SJSA1 (cell line): ENCODE measurements at regions not wholly inside any gene's neighbourhood (a gene's known extent, or its start where the extent isn't known, plus 50 kb on each side); places are given as distances from the start of the nearest gene placed in this dataset.

Experiments used
- DNase-seq, 2 experiments: peaks; one replicate each; pipeline ENCODE4 v3.0.0-alpha.2; 2015 to 2020; ENCODE audit warnings: low spot score in 2 of 2, low read depth in 1 of 2
- H3K27ac ChIP-seq: fragments of 250-450 bp; sonication (Bioruptor Pico); 2 replicates; pipeline ENCODE4 v1.5.1; 2020; ENCODE audit warnings: mild to moderate bottlenecking, moderate library complexity
- H3K27me3 ChIP-seq: fragments of 250-450 bp; sonication (Bioruptor Pico); replicated peaks from 2 replicates; pipeline ENCODE4 v1.5.1; 2020; ENCODE audit warnings: mild to moderate bottlenecking, moderate library complexity
- H3K36me3 ChIP-seq: fragments of 250-450 bp; sonication (Bioruptor Pico); 2 replicates; pipeline ENCODE4 v1.5.1; 2020; ENCODE audit warnings: mild to moderate bottlenecking
- H3K4me1 ChIP-seq: fragments of 250-450 bp; sonication (Bioruptor Pico); replicated peaks from 2 replicates; pipeline ENCODE4 v1.6.1; 2021; ENCODE audit warnings: mild to moderate bottlenecking
- H3K4me3 ChIP-seq: fragments of 250-450 bp; sonication (Bioruptor Pico); 2 replicates; pipeline ENCODE4 v1.5.1; 2020; ENCODE audit warnings: mild to moderate bottlenecking
- H3K9me3 ChIP-seq: fragments of 250-450 bp; sonication (Bioruptor Pico); replicated peaks from 2 replicates; pipeline ENCODE4 v1.5.1; 2020; ENCODE audit warnings: mild to moderate bottlenecking

DNA sequence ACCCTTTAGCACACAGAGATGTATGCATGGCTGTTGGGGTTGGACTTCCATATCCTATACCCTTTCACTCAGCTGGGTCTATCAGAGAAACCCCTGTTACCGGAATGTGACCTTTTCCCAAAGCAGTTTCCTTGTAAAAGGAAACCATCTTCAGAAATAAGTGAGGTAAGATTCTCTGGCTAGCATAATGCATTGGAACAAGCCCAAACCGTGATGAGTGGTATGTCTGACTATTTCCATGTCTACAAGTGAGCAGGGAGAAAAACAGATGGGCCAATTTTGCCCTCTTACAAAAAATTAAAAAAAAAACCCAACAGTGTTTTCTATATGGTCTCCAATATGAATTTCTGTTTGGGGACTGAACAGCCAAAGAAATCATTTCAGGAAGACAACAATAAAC lies 283.9 kb downstream of the SMARCA1 start:
- Histone ChIP-seq H3K4me3 (no peak overlapping the region), H3K4me1 (no peaks in the 10 kb centered on the region), H3K36me3 (no peaks in the 10 kb centered on the region), H3K9me3 (no peaks in the 10 kb centered on the region), H3K27ac (no peak overlapping the region), H3K27me3 (no peaks in the 10 kb centered on the region)
- no peak for DNase-seq

GRCh38 chrX:129238011-129238410 lies 285.3 kb downstream of the SMARCA1 start:
- no peaks in the 10 kb centered on the region for H3K36me3 ChIP-seq
- H3K27me3 ChIP-seq, result no peaks in the 10 kb centered on the region
- H3K4me1 ChIP-seq, result no peaks in the 10 kb centered on the region
- H3K27ac ChIP-seq, result no peak overlapping the region
- no peak for DNase-seq
- no peaks in the 10 kb centered on the region for H3K9me3 ChIP-seq
- H3K4me3 ChIP-seq, result no peak overlapping the region

- Histone ChIP-seq H3K9me3 (no peaks in the 10 kb centered on the region), H3K4me3 (no peak overlapping the region), H3K27ac (no peak overlapping the region), H3K4me1 (no peaks in the 10 kb centered on the region), H3K36me3 (no peaks in the 10 kb centered on the region), H3K27me3 (no peaks in the 10 kb centered on the region)
- no peak for DNase-seq
Measured at GRCh38 chrX:129235903-129236302, 287.4 kb downstream of the SMARCA1 start.

- no peak for DNase-seq
- Histone ChIP-seq H3K27me3 (no peaks in the 10 kb centered on the region), H3K27ac (no peak overlapping the region), H3K9me3 (no peaks in the 10 kb centered on the region), H3K4me3 (no peak overlapping the region), H3K4me1 (no peaks in the 10 kb centered on the region), H3K36me3 (no peaks in the 10 kb centered on the region)
Measured at GRCh38 chrX:129233786-129234185, 289.5 kb downstream of the SMARCA1 start.

GRCh38 chrX:129230850-129231512 lies 292.3 kb downstream of the SMARCA1 start:
- Histone ChIP-seq H3K27ac (no peak overlapping the region), H3K9me3 (no peaks in the 10 kb centered on the region), H3K4me3 (no peak overlapping the region), H3K27me3 (no peaks in the 10 kb centered on the region), H3K4me1 (no peaks in the 10 kb centered on the region), H3K36me3 (no peaks in the 10 kb centered on the region)
- DNase-seq, result no peak

DNA sequence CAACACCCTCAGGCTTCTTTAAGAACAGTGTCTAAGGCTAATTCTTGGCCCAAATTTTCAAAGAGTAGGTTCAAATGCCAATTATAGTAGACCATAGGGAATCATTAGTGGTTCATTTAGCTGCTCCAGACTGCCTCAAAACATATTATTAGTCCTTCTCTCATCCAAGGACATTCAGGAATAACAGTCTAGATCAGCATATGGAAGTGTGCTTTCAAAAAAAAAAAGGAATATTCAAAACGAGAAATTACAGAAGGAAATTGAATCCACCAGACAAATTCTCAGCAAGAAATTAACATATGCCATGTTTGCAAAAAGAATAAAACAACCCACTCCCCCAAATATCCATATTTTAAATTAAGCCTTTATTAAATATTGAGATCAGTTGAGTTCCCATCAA lies 293.1 kb downstream of the SMARCA1 start:
- no peak overlapping the region for H3K4me3 ChIP-seq
- no peak for DNase-seq
- H3K4me1 ChIP-seq, result no peaks in the 10 kb centered on the region
- no peaks in the 10 kb centered on the region for H3K27me3 ChIP-seq
- H3K36me3 ChIP-seq, result no peaks in the 10 kb centered on the region
- no peak overlapping the region for H3K27ac ChIP-seq
- no peaks in the 10 kb centered on the region for H3K9me3 ChIP-seq

- DNase-seq, result no peak
- no peaks in the 10 kb centered on the region for H3K36me3 ChIP-seq
- H3K27me3 ChIP-seq, result no peaks in the 10 kb centered on the region
- H3K27ac ChIP-seq, result no peak overlapping the region
- H3K4me1 ChIP-seq, result no peaks in the 10 kb centered on the region
- no peak overlapping the region for H3K4me3 ChIP-seq
- H3K9me3 ChIP-seq, result no peaks in the 10 kb centered on the region
Measured at GRCh38 chrX:129227366-129227765, 295.9 kb downstream of the SMARCA1 start.

DNA sequence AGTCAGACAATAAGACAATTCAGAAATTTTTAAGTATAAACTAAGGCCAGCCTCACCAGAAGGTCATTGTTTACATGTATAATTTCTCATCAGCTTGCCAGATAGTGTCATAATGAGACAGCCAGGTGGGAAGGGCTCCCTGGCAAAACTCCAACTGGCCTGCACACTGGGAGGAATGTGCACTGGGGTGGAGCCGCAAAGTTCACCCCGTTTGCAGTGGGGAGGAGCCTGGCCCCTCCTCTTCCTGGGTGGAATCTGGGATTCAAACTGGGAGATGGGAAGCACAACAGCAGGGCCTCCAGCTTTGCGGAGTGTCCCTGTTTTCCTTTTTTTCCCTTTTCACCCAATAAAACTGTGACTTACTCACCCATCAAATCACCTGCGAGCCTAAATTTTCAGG lies 329.9 kb downstream of the SMARCA1 start:
- no peaks in the 10 kb centered on the region for H3K9me3 ChIP-seq
- no peak overlapping the region for H3K27ac ChIP-seq
- H3K4me1 ChIP-seq, result no peaks in the 10 kb centered on the region
- H3K36me3 ChIP-seq, result no peaks in the 10 kb centered on the region
- H3K4me3 ChIP-seq, result no peak overlapping the region
- no peak for DNase-seq
- H3K27me3 ChIP-seq, result no peaks in the 10 kb centered on the region

DNA sequence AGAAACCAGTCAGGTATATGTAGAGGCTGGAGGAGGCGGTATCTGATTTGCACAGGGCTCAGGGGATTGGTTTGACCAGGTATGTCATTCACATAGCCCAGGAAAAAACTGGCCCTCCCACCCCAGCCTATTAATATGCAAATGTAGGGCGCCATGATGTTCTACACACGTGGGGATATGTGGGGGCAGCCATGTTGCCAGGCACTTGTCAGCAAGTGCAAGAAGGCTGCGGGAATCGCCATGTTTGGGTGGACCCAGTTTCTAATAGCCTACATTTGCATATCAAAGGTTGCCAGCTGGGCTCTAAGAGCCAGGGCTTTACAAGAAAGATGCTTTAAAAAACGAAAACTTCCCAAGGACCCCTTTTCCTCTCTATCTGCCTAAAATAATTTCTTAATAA lies 335.1 kb downstream of the SMARCA1 start:
- Histone ChIP-seq H3K4me1 (no peaks in the 10 kb centered on the region), H3K9me3 (no peaks in the 10 kb centered on the region), H3K27ac (no peak overlapping the region), H3K36me3 (no peaks in the 10 kb centered on the region), H3K4me3 (no peak overlapping the region), H3K27me3 (no peaks in the 10 kb centered on the region)
- DNase-seq, result no peak

GRCh38 chrX:129176710-129177109 lies 346.6 kb downstream of the SMARCA1 start:
- Histone ChIP-seq H3K27me3 (no peaks in the 10 kb centered on the region), H3K36me3 (no peaks in the 10 kb centered on the region), H3K27ac (no peak overlapping the region), H3K9me3 (no peaks in the 10 kb centered on the region), H3K4me3 (no peak overlapping the region), H3K4me1 (no peaks in the 10 kb centered on the region)
- no peak for DNase-seq

- no peaks in the 10 kb centered on the region for H3K4me1 ChIP-seq
- no peak for DNase-seq
- no peaks in the 10 kb centered on the region for H3K36me3 ChIP-seq
- H3K27ac ChIP-seq, result no peak overlapping the region
- H3K27me3 ChIP-seq, result no peaks in the 10 kb centered on the region
- no peaks in the 10 kb centered on the region for H3K9me3 ChIP-seq
- H3K4me3 ChIP-seq, result no peak overlapping the region
Measured at GRCh38 chrX:129161108-129161507, 362.2 kb downstream of the SMARCA1 start.

GRCh38 chrX:129158505-129158904 lies 364.8 kb downstream of the SMARCA1 start:
- no peak for DNase-seq
- H3K4me1 ChIP-seq, result no peaks in the 10 kb centered on the region
- no peaks in the 10 kb centered on the region for H3K36me3 ChIP-seq
- H3K27me3 ChIP-seq, result no peaks in the 10 kb centered on the region
- H3K4me3 ChIP-seq, result no peak overlapping the region
- H3K27ac ChIP-seq, result no peak overlapping the region
- no peaks in the 10 kb centered on the region for H3K9me3 ChIP-seq

GRCh38 chrX:129145840-129146272 lies 377.4 kb downstream of the SMARCA1 start:
- Histone ChIP-seq H3K4me3 (no peak overlapping the region), H3K27ac (no peak overlapping the region), H3K36me3 (no peaks in the 10 kb centered on the region), H3K9me3 (no peaks in the 10 kb centered on the region), H3K27me3 (no peaks in the 10 kb centered on the region), H3K4me1 (no peaks in the 10 kb centered on the region)
- no peak for DNase-seq

DNA sequence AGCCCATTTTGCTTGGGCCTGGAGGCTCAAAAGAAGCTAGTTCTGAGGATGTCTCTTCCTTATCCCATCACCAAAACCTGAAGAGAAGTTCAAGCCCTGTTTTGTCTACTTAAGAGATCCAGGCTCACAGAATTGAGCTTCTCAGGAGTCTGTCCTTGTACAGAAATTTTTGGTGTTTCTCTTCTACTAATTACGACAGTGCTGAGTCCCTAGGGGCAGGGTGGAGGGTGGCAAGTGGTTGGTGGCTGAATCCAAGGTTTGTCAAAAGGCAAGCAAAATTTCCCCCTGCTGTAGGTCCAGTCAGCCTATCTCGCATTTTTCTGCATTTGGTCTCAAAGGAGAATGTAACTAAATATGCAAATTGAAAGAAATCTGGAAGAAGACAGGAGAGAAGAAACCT lies 377.9 kb downstream of the SMARCA1 start:
- H3K27me3 ChIP-seq, result no peaks in the 10 kb centered on the region
- DNase-seq, result no peak
- no peak overlapping the region for H3K27ac ChIP-seq
- no peaks in the 10 kb centered on the region for H3K4me1 ChIP-seq
- H3K9me3 ChIP-seq, result no peaks in the 10 kb centered on the region
- H3K36me3 ChIP-seq, result no peaks in the 10 kb centered on the region
- H3K4me3 ChIP-seq, result no peak overlapping the region
